CD14-positive monocyte (primary cell): ENCODE measurements at regions not wholly inside any gene's neighbourhood (a gene's known extent, or its start where the extent isn't known, plus 50 kb on each side); places are given as distances from the start of the nearest gene placed in this dataset.

Experiments used
- DNase-seq, 3 donors: peaks; one replicate each; pipeline ENCODE4 v3.0.0-alpha.2; 2011 to 2022
- H2AFZ ChIP-seq: 2 replicates; pipeline ENCODE4 v1.6.0; 2012; ENCODE audit warnings: mild to moderate bottlenecking, low read depth, low read length, inconsistent platforms; ENCODE audit not compliant: insufficient read depth, poor library complexity, severe bottlenecking
- H3K27ac ChIP-seq, 2 donors: 1 replicate in 1 of 2; 2 replicates in 1 of 2; pipeline ENCODE4 v1.5.1; 2012 to 2013; ENCODE audit warnings: low read length in 2 of 2, control low read depth in 1 of 2, inconsistent platforms in 1 of 2, low read depth in 1 of 2, mild to moderate bottlenecking in 1 of 2
- H3K27me3 ChIP-seq, 2 donors: one replicate each; pipeline versions ENCODE4 v1.6.0 to v1.6.1; 2011 to 2013; ENCODE audit warnings: low read length in 2 of 2; ENCODE audit not compliant: control insufficient read depth in 2 of 2, insufficient read depth in 2 of 2
- H3K36me3 ChIP-seq, 2 donors: replicated peaks in 1 of 2; 1 replicate in 1 of 2; 2 replicates in 1 of 2; pipeline versions ENCODE4 v1.5.1 to v1.6.1; 2012 to 2013; ENCODE audit warnings: low read length in 2 of 2, control low read depth in 1 of 2, inconsistent platforms in 1 of 2, mild to moderate bottlenecking in 1 of 2; ENCODE audit not compliant: insufficient read depth in 2 of 2, control insufficient read depth in 1 of 2
- H3K4me1 ChIP-seq, 2 donors: 1 replicate in 1 of 2; 2 replicates in 1 of 2; pipeline versions ENCODE4 v1.5.1 to v1.6.1; 2012 to 2013; ENCODE audit warnings: low read length in 2 of 2, control low read depth in 1 of 2, inconsistent platforms in 1 of 2, mild to moderate bottlenecking in 1 of 2, moderate library complexity in 1 of 2; ENCODE audit not compliant: insufficient read depth in 2 of 2, control insufficient read depth in 1 of 2
- H3K4me2 ChIP-seq: replicated peaks from 2 replicates; pipeline ENCODE3; 2012; ENCODE audit warnings: low read length, moderate library complexity, mild to moderate bottlenecking; ENCODE audit not compliant: poor library complexity, severe bottlenecking; ENCODE audit errors: extremely low read depth
- H3K4me3 ChIP-seq, 3 experiments: fragments of 200-600 bp in 1 of 3; sonication (generic) in 1 of 3; replicated peaks in 1 of 3; 1 replicate in 2 of 3; 2 replicates in 1 of 3; pipeline ENCODE4 v1.5.1; 2011 to 2013; ENCODE audit warnings: low read length in 3 of 3, mild to moderate bottlenecking in 3 of 3, control low read depth in 2 of 3, low read depth in 2 of 3, inconsistent platforms in 1 of 3, moderate library complexity in 1 of 3
- H3K79me2 ChIP-seq: 2 replicates; pipeline ENCODE4 v1.6.0; 2012; ENCODE audit warnings: mild to moderate bottlenecking, control low read depth, inconsistent platforms, low read length, moderate library complexity; ENCODE audit not compliant: insufficient read depth
- H3K9ac ChIP-seq: 2 replicates; pipeline ENCODE4 v1.6.0; 2017; ENCODE audit warnings: low read length, mild to moderate bottlenecking; ENCODE audit not compliant: insufficient read depth, poor library complexity, severe bottlenecking
- H3K9me3 ChIP-seq, 2 donors: replicated peaks in 1 of 2; 1 replicate in 1 of 2; 2 replicates in 1 of 2; pipeline versions ENCODE4 v1.5.1 to v1.6.1; 2012 to 2013; ENCODE audit warnings: low read length in 2 of 2, control low read depth in 1 of 2; ENCODE audit not compliant: control insufficient read depth in 1 of 2, insufficient read depth in 1 of 2
- H4K20me1 ChIP-seq: 2 replicates; pipeline ENCODE4 v1.6.0; 2012; ENCODE audit warnings: mild to moderate bottlenecking, low read length, control low read depth, moderate library complexity; ENCODE audit not compliant: insufficient read depth
- H3K27ac Mint-ChIP-seq, 7 donors: one replicate each; pipeline ENCODE4 v1.8.0; 2020; ENCODE audit warnings: mild to moderate bottlenecking in 7 of 7, mixed read lengths in 7 of 7, moderate library complexity in 6 of 7, inconsistent platforms in 2 of 7
- H3K27me3 Mint-ChIP-seq, 3 donors: one replicate each; pipeline ENCODE4 v1.8.0; 2021 to 2022; ENCODE audit warnings: low read depth in 3 of 3, mild to moderate bottlenecking in 3 of 3, mixed read lengths in 3 of 3, moderate library complexity in 3 of 3, inconsistent platforms in 1 of 3
- H3K36me3 Mint-ChIP-seq, 2 donors: one replicate each; pipeline ENCODE4 v1.8.0; 2020; ENCODE audit warnings: mixed read lengths in 2 of 2, inconsistent platforms in 1 of 2, mild to moderate bottlenecking in 1 of 2
- H3K4me1 Mint-ChIP-seq: one replicate; pipeline ENCODE4 v1.8.0; 2020; ENCODE audit warnings: mild to moderate bottlenecking, mixed read lengths
- H3K4me3 Mint-ChIP-seq, 2 donors: one replicate each; pipeline ENCODE4 v1.8.0; 2020; ENCODE audit warnings: mild to moderate bottlenecking in 2 of 2, mixed read lengths in 2 of 2, moderate library complexity in 1 of 2
- H3K9me3 Mint-ChIP-seq, 7 donors: one replicate each; pipeline ENCODE4 v1.8.0; 2020 to 2022; ENCODE audit warnings: mixed read lengths in 7 of 7, mild to moderate bottlenecking in 6 of 7, moderate library complexity in 6 of 7, inconsistent platforms in 2 of 7
- WGBS: methylation state at CpG from one replicate; pipeline ENCODE4 v1.1.5; 2013; ENCODE audit warnings: missing lambda C conversion rate; ENCODE audit not compliant: insufficient coverage; 5-methylcytosine and 5-hydroxymethylcytosine counted together
- intact Hi-C, 2 donors: fragments of 100-400 bp; cut with micrococcal nuclease; formaldehyde crosslinking; loops; one replicate each; pipeline versions ENCODE4 v1.15.0 to v1.15.1; 2023
- TF ChIP-seq, protein P1 (sequence below): fragments of 200-600 bp; IDR thresholded peaks from one replicate; pipeline ENCODE4 v1.8.0; 2022; ENCODE audit warnings: antibody characterized with exemption, mild to moderate bottlenecking

- DNase-seq, result no peak
- Mint-ChIP-seq H3K4me1 (peaks cover 2% of the 10 kb centered on the region), H3K36me3 (no peaks in the 10 kb centered on the region), H3K9me3 (peaks cover 9 to 21% (median 12%) of the 10 kb centered on the region in 7 donors), H3K27me3 (no peaks in the 10 kb centered on the region), H3K27ac (no peak overlapping the region), H3K4me3 (no peak overlapping the region)
- H3K4me2 ChIP-seq, result no peak overlapping the region
- peaks cover 0 to 12% of the 10 kb centered on the region in 2 donors for H3K9me3 ChIP-seq
- TF ChIP-seq, protein P1, sequence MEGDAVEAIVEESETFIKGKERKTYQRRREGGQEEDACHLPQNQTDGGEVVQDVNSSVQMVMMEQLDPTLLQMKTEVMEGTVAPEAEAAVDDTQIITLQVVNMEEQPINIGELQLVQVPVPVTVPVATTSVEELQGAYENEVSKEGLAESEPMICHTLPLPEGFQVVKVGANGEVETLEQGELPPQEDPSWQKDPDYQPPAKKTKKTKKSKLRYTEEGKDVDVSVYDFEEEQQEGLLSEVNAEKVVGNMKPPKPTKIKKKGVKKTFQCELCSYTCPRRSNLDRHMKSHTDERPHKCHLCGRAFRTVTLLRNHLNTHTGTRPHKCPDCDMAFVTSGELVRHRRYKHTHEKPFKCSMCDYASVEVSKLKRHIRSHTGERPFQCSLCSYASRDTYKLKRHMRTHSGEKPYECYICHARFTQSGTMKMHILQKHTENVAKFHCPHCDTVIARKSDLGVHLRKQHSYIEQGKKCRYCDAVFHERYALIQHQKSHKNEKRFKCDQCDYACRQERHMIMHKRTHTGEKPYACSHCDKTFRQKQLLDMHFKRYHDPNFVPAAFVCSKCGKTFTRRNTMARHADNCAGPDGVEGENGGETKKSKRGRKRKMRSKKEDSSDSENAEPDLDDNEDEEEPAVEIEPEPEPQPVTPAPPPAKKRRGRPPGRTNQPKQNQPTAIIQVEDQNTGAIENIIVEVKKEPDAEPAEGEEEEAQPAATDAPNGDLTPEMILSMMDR, result no peak
- H3K36me3 ChIP-seq, result no peaks in the 10 kb centered on the region
- intact Hi-C loops, result no loop called here
- no peak overlapping the region for H2AFZ ChIP-seq
- WGBS, result 100% methylated on average over 1 of the region's 2 CpGs
- no peaks in the 10 kb centered on the region for H4K20me1 ChIP-seq
- H3K4me3 ChIP-seq, result no peak overlapping the region
- H3K4me1 ChIP-seq, result no peaks in the 10 kb centered on the region
- H3K9ac ChIP-seq, result no peak overlapping the region
- H3K27ac ChIP-seq, result no peak overlapping the region
- H3K79me2 ChIP-seq, result no peaks in the 10 kb centered on the region
- no peaks in the 10 kb centered on the region for H3K27me3 ChIP-seq
These were observed 380.7 kb upstream of the NR5A2 start for GRCh38 chr1:199646761-199647160.

- Histone ChIP-seq H3K9me3 (no peaks in the 10 kb centered on the region), H3K27me3 (no peaks in the 10 kb centered on the region), H3K36me3 (no peaks in the 10 kb centered on the region), H3K9ac (no peak overlapping the region), H2AFZ (no peak overlapping the region), H3K27ac (no peak overlapping the region), H3K4me3 (no peak overlapping the region), H4K20me1 (no peaks in the 10 kb centered on the region), H3K4me1 (no peaks in the 10 kb centered on the region), H3K79me2 (no peaks in the 10 kb centered on the region), H3K4me2 (no peak overlapping the region)
- peaks cover 0 to 4% (median 2%) of the 10 kb centered on the region in 7 donors for H3K9me3 Mint-ChIP-seq
- no peaks in the 10 kb centered on the region for H3K36me3 Mint-ChIP-seq
- H3K27ac Mint-ChIP-seq, result no peak overlapping the region
- WGBS, result no CpG with 5 or more reads among the region's 3 CpGs
- intact Hi-C loops, result no loop called here
- no peak for DNase-seq
- H3K4me1 Mint-ChIP-seq, result peaks cover 3% of the 10 kb centered on the region
- TF ChIP-seq, protein P1, result no peak
- peaks cover 0 to 2% (median 0%) of the 10 kb centered on the region in 3 donors for H3K27me3 Mint-ChIP-seq
- no peak overlapping the region for H3K4me3 Mint-ChIP-seq
These were observed 370.1 kb upstream of the NR5A2 start for GRCh38 chr1:199657449-199657848.
